ENCODE measurements at regions not wholly inside any gene's neighbourhood (a gene's known extent, or its start where the extent isn't known, plus 50 kb on each side); places are given as distances from the start of the nearest gene placed in this dataset.

- TF ChIP-seq SALL1 (CRISPR knock-in tag; IDR thresholded peaks at IDR 0.05): peak; percentile 81; the same call in 1 of the 2 replicates
- no peak for TF ChIP-seq ZUFSP (CRISPR knock-in tag; IDR thresholded peaks at IDR 0.05; ENCODE audit: borderline replicate concordance)
- no peak for TF ChIP-seq ZNF34 (CRISPR knock-in tag; IDR thresholded peaks at IDR 0.05; ENCODE audit: borderline replicate concordance)
- no peak for TF ChIP-seq ZNF775 (CRISPR knock-in tag; IDR thresholded peaks at IDR 0.05; ENCODE audit: borderline replicate concordance)
- TF ChIP-seq RELA (CRISPR knock-in tag; IDR thresholded peaks at IDR 0.05): no peak
- TF ChIP-seq ATF7 (IDR thresholded peaks at IDR 0.05): no peak
- no peak for TF ChIP-seq ATF7 (CRISPR knock-in tag; IDR thresholded peaks at IDR 0.05)
- no peak for TF ChIP-seq MED1 (CRISPR knock-in tag; IDR thresholded peaks at IDR 0.05)
- no peak for TF ChIP-seq KDM5B (CRISPR knock-in tag; IDR thresholded peaks at IDR 0.05; ENCODE audit: borderline replicate concordance)
- no peak for TF ChIP-seq ZNF24 (IDR thresholded peaks at IDR 0.05)
- TF ChIP-seq, protein P1, sequence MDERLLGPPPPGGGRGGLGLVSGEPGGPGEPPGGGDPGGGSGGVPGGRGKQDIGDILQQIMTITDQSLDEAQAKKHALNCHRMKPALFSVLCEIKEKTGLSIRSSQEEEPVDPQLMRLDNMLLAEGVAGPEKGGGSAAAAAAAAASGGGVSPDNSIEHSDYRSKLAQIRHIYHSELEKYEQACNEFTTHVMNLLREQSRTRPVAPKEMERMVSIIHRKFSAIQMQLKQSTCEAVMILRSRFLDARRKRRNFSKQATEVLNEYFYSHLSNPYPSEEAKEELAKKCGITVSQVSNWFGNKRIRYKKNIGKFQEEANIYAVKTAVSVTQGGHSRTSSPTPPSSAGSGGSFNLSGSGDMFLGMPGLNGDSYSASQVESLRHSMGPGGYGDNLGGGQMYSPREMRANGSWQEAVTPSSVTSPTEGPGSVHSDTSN (CRISPR knock-in tag; IDR thresholded peaks at IDR 0.05): no peak
- TF ChIP-seq ADNP (CRISPR knock-in tag; IDR thresholded peaks at IDR 0.05): no peak
- TF ChIP-seq, protein P2, sequence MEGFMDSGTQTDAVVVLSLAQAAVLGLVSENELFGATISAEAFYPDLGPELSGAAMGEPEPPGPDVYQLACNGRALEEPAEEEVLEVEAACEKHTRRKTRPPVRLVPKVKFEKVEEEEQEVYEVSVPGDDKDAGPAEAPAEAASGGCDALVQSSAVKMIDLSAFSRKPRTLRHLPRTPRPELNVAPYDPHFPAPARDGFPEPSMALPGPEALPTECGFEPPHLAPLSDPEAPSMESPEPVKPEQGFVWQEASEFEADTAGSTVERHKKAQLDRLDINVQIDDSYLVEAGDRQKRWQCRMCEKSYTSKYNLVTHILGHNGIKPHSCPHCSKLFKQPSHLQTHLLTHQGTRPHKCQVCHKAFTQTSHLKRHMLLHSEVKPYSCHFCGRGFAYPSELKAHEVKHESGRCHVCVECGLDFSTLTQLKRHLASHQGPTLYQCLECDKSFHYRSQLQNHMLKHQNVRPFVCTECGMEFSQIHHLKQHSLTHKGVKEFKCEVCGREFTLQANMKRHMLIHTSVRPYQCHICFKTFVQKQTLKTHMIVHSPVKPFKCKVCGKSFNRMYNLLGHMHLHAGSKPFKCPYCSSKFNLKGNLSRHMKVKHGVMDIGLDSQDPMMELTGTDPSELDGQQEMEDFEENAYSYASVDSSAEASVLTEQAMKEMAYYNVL (CRISPR knock-in tag; IDR thresholded peaks at IDR 0.05; ENCODE audit: borderline replicate concordance): no peak
- TF ChIP-seq ZNF776 (CRISPR knock-in tag; IDR thresholded peaks at IDR 0.05): no peak
- no peak for TF ChIP-seq ZNF547 (CRISPR knock-in tag; IDR thresholded peaks at IDR 0.05)
- TF ChIP-seq, protein P3, sequence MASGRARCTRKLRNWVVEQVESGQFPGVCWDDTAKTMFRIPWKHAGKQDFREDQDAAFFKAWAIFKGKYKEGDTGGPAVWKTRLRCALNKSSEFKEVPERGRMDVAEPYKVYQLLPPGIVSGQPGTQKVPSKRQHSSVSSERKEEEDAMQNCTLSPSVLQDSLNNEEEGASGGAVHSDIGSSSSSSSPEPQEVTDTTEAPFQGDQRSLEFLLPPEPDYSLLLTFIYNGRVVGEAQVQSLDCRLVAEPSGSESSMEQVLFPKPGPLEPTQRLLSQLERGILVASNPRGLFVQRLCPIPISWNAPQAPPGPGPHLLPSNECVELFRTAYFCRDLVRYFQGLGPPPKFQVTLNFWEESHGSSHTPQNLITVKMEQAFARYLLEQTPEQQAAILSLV (CRISPR knock-in tag; IDR thresholded peaks at IDR 0.05; ENCODE audit: borderline replicate concordance): no peak
- no peak for TF ChIP-seq ATF7-NPFF (CRISPR knock-in tag; IDR thresholded peaks at IDR 0.05; ENCODE audit: low read depth)
- TF ChIP-seq, protein P4, sequence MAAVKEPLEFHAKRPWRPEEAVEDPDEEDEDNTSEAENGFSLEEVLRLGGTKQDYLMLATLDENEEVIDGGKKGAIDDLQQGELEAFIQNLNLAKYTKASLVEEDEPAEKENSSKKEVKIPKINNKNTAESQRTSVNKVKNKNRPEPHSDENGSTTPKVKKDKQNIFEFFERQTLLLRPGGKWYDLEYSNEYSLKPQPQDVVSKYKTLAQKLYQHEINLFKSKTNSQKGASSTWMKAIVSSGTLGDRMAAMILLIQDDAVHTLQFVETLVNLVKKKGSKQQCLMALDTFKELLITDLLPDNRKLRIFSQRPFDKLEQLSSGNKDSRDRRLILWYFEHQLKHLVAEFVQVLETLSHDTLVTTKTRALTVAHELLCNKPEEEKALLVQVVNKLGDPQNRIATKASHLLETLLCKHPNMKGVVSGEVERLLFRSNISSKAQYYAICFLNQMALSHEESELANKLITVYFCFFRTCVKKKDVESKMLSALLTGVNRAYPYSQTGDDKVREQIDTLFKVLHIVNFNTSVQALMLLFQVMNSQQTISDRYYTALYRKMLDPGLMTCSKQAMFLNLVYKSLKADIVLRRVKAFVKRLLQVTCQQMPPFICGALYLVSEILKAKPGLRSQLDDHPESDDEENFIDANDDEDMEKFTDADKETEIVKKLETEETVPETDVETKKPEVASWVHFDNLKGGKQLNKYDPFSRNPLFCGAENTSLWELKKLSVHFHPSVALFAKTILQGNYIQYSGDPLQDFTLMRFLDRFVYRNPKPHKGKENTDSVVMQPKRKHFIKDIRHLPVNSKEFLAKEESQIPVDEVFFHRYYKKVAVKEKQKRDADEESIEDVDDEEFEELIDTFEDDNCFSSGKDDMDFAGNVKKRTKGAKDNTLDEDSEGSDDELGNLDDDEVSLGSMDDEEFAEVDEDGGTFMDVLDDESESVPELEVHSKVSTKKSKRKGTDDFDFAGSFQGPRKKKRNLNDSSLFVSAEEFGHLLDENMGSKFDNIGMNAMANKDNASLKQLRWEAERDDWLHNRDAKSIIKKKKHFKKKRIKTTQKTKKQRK (IDR thresholded peaks at IDR 0.05; ENCODE audit: low read length): no peak
- TF ChIP-seq ZNF562 (CRISPR knock-in tag; IDR thresholded peaks at IDR 0.05; ENCODE audit: borderline replicate concordance): no peak
- no peak for TF ChIP-seq SNRNP70 (IDR thresholded peaks at IDR 0.05; ENCODE audit: low read depth, low read length)
- TF ChIP-seq HDAC1 (CRISPR knock-in tag; IDR thresholded peaks at IDR 0.05): peak; percentile 51; the same call in 1 of the 2 replicates
- no peak for TF ChIP-seq ZNF552 (CRISPR knock-in tag; IDR thresholded peaks at IDR 0.05; ENCODE audit: borderline replicate concordance)
- TF ChIP-seq ZC3H13 (CRISPR knock-in tag; IDR thresholded peaks at IDR 0.05): no peak
Observed at GRCh38 chr20:48377940-48378339, 449.9 kb downstream of the PREX1 start (continued).
